Chondrocyte (in vitro differentiated cells): ENCODE measurements at regions not wholly inside any gene's neighbourhood (a gene's known extent, or its start where the extent isn't known, plus 50 kb on each side); places are given as distances from the start of the nearest gene placed in this dataset.

Experiments
- DNase-seq: peaks from one replicate; pipeline ENCODE4 v3.0.0; 2021; ENCODE audit warnings: mixed read lengths, low spot score
- H3K27ac Mint-ChIP-seq: one replicate; pipeline ENCODE4 v1.8.0; 2021; ENCODE audit warnings: mild to moderate bottlenecking, moderate library complexity, mixed read lengths; ENCODE audit not compliant: unreplicated experiment
- H3K27me3 Mint-ChIP-seq: 2 replicates; pipeline ENCODE4 v1.8.0; 2021; ENCODE audit warnings: low read depth, mixed read lengths
- H3K36me3 Mint-ChIP-seq: 2 replicates; pipeline ENCODE4 v1.8.0; 2021; ENCODE audit warnings: low read depth, mixed read lengths
- H3K4me1 Mint-ChIP-seq: 2 replicates; pipeline ENCODE4 v1.8.0; 2021; ENCODE audit warnings: low read depth, mild to moderate bottlenecking, mixed read lengths
- H3K4me3 Mint-ChIP-seq: one replicate; pipeline ENCODE4 v1.8.0; 2021; ENCODE audit warnings: mild to moderate bottlenecking, moderate library complexity, mixed read lengths; ENCODE audit not compliant: unreplicated experiment
- H3K9me3 Mint-ChIP-seq: 2 replicates; pipeline ENCODE4 v1.8.0; 2021; ENCODE audit warnings: low read depth, mixed read lengths
- CTCF ChIP-seq: fragments of 200-600 bp; sonication (generic); IDR thresholded peaks from 2 replicates; pipeline ENCODE4 v1.5.0; 2021; ENCODE audit warnings: antibody characterized with exemption, mild to moderate bottlenecking, moderate library complexity

- H3K27ac Mint-ChIP-seq: no peak overlapping the region
- TF ChIP-seq CTCF: no peak
- H3K9me3 Mint-ChIP-seq: peaks cover 10% of the 10 kb centered on the region
- H3K36me3 Mint-ChIP-seq: peaks cover 2% of the 10 kb centered on the region
- peaks cover 2% of the 10 kb centered on the region for H3K27me3 Mint-ChIP-seq
- no peak overlapping the region for H3K4me3 Mint-ChIP-seq
- DNase-seq: no peak
- H3K4me1 Mint-ChIP-seq: peaks cover 12% of the 10 kb centered on the region
Measured at GRCh38 chr5:68086439-68086838, 129.1 kb upstream of the PIK3R1 start.

- no peaks in the 10 kb centered on the region for H3K36me3 Mint-ChIP-seq
- no peak for DNase-seq
- no peak for TF ChIP-seq CTCF
- H3K9me3 Mint-ChIP-seq: peaks cover 4% of the 10 kb centered on the region
- no peak overlapping the region for H3K4me3 Mint-ChIP-seq
- no peak overlapping the region for H3K27ac Mint-ChIP-seq
- peaks cover 12% of the 10 kb centered on the region for H3K4me1 Mint-ChIP-seq
- peaks cover 2% of the 10 kb centered on the region for H3K27me3 Mint-ChIP-seq
Measured at GRCh38 chr5:68084396-68084795, 131.2 kb upstream of the PIK3R1 start.

- Mint-ChIP-seq H3K4me3 (no peak overlapping the region), H3K27ac (no peak overlapping the region), H3K27me3 (peaks cover 2% of the 10 kb centered on the region), H3K9me3 (no peaks in the 10 kb centered on the region), H3K4me1 (no peaks in the 10 kb centered on the region), H3K36me3 (no peaks in the 10 kb centered on the region)
- no peak for TF ChIP-seq CTCF
- no peak for DNase-seq
Measured at GRCh38 chr5:68080282-68081050, 135.1 kb upstream of the PIK3R1 start.

- H3K4me1 Mint-ChIP-seq: no peaks in the 10 kb centered on the region
- no peak for DNase-seq
- no peak overlapping the region for H3K4me3 Mint-ChIP-seq
- no peak overlapping the region for H3K27ac Mint-ChIP-seq
- H3K27me3 Mint-ChIP-seq: peaks cover 2% of the 10 kb centered on the region
- no peaks in the 10 kb centered on the region for H3K9me3 Mint-ChIP-seq
- TF ChIP-seq CTCF: no peak
- no peaks in the 10 kb centered on the region for H3K36me3 Mint-ChIP-seq
Measured at GRCh38 chr5:68077349-68077894, 138.1 kb upstream of the PIK3R1 start.

GRCh38 chr5:68074633-68075032 lies 140.9 kb upstream of the PIK3R1 start:
- H3K9me3 Mint-ChIP-seq: no peaks in the 10 kb centered on the region

More at GRCh38 chr5:68074633-68075032, 140.9 kb upstream of the PIK3R1 start:
- no peak overlapping the region for H3K27ac Mint-ChIP-seq
- no peaks in the 10 kb centered on the region for H3K4me1 Mint-ChIP-seq
- peaks cover 2% of the 10 kb centered on the region for H3K27me3 Mint-ChIP-seq
- no peak overlapping the region for H3K4me3 Mint-ChIP-seq
- no peak for TF ChIP-seq CTCF
- no peaks in the 10 kb centered on the region for H3K36me3 Mint-ChIP-seq
- no peak for DNase-seq
